GM18502 (cell line): ENCODE measurements at regions not wholly inside any gene's neighbourhood (a gene's known extent, or its start where the extent isn't known, plus 50 kb on each side); places are given as distances from the start of the nearest gene placed in this dataset.

ENCODE experiments used
- ATAC-seq: cut with Tn5 transposase; IDR thresholded peaks from one replicate; pipeline ENCODE4 v1.9.1; 2021; ENCODE audit warnings: mild to moderate bottlenecking; ENCODE audit not compliant: unreplicated experiment, poor library complexity

GRCh38 chr4:125676583-125676982 is 361.8 kb downstream of the FAT4 start:
- ATAC-seq = no peak

DNA sequence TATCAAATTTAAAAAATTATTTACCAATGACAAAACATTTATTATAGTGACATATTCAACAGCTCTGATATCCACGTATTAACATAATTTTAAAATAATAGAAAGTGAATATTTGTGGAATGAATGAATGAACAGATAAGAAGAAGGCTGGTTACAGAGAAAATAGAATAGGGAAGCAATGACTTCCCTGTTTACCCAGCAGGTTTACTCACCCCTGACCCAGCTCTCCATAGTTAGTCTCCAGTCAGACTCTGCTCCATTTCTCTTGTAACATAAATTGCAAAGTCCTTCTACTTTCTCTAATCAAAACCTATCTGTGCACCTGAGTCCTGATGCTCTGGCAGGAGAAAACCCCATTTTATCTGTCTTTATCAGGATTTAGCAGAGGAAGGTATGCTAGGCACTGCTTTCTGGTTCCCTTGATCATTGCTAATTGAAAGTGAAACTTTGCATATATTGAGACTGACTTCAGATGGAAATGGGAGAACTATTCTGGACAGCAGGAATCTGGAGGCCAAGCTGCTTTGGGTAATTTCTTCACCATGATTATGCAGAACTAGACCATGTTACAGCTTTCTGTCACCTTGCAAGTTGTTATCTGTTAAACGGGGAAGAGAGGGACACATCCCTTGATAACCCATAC is 363.0 kb downstream of the FAT4 start:
- no peak for ATAC-seq

DNA sequence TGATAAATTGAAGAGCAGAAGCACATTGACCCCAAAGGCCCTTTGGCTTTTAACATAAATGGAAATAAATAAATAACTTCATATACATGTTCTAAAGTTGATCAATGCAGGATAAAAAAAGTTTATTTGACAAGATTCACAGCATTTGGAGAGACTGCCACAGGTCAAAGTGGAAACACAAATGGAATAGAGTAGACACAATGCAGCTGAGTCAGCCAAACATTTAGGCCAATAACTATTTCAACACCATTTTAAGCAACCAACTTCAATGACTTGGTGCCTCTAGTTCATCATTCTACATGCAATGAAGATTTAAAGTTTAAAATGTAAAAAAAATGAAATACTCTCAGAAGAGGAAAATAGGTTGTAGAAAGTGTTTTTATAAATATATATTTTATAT is 365.2 kb downstream of the FAT4 start:
- no peak for ATAC-seq

GRCh38 chr4:125681240-125681639 is 366.5 kb downstream of the FAT4 start:
- ATAC-seq = peak; percentile 65

- ATAC-seq = no peak
Measured at GRCh38 chr4:125682730-125683129, 368.0 kb downstream of the FAT4 start.

DNA sequence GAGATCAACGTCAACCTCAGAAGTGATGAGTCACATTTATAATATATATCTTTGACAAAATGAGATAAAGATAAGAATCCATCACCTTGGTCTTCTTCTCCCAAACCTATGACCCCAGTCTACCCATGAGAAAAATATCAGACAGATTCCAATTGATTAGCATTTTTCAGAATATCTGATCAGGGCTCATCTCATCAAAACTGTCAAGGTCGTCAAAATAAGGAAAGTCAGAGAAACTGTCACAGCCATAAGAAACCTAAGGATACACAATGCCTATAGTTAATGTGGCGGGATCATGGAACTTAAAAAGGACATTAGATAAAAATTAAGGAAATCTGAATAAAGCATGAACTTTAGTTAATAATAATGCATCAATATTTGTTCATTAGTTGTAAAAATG is 374.1 kb downstream of the FAT4 start:
- ATAC-seq = no peak

DNA sequence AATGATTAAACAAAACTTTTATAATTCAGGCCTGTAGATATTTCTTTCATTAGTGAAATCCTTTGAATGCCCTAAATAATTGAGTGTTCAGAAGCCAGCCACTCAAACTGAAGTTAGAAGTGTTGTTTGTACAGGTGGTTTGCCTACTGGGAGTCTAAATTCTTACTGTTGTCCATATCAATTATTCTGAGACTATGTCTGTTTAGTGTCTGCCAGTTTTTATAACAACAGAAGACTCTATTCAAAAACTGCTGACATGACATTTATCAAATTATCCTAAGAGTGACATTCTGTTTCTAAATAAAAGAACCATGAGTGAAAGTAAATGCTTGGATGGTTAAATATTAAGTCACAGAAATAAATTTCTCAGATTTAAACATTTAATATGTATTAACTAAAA is 375.1 kb downstream of the FAT4 start:
- ATAC-seq = no peak

DNA sequence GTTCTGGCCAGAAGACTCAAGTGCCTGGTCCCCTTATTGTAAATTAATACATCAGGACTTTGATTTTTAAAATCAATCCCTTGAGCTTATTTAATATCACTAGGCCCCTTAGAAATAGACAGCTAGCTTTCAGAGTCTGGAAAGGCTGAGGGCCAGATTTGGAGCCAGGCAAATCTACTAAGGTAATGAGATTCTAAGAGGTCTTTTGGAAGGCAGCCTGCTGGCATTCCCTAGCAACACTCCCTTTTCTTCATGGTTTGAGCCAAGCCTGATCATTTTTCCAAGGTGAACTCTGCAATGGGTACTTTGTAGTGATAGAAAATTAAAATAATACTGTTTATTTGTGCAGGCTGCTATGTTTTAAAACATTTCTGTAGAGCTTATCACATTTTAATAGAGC is 378.5 kb downstream of the FAT4 start:
- no peak for ATAC-seq

DNA sequence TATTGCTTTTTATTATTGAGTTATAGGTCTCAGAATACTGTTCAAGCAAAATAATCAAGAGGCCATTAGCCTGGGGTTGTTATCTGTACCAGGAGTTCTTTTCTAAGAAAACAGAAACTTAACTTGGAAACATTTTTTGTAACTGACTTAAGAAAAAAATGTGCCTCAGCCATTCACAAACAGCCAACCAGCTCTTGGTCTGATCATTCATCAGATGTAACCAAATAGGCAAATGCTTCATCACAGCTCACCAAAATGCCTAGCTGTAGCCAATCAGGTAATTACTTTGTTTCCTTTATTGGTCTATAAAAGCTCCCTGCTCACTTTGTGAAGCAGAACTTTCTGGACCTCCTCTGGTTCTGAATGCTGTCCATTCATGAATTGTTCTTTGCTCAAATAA is 387.7 kb downstream of the FAT4 start:
- no peak for ATAC-seq

DNA sequence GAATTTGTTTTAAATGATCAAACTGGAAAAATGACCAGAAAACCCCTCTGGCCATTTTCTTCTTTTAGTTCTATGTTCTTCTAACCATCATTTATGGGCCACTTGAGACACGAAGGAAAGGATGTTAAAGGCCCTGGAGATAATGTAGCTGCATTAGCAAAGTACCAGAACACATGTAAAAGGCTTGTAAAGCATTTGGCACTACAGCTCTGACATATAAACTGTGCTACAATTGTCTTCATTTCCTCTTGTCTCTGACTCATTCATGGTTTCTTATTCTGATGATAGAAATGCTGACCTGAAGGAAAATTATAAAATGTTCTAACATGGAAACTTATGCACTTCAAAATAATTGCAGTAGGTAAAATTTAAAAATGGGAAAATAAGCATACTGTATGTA is 388.7 kb downstream of the FAT4 start:
- no peak for ATAC-seq

DNA sequence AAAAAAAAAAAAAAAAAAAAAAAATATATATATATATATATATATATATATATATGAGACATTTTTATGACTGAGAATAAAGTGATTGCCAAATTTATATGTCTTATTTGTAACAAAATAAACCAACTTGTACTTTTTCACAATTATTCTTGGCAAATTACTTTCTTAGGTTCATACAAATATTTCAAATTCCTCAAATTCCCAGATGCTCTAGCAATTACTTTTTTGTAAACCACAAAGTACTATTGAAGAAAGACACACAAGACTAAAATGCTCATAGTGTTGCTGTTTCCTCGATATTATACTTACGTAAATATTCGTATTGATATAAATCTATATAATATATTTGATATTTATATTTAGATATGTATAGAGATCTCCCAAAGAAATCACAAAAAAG is 390.0 kb downstream of the FAT4 start:
- ATAC-seq = no peak

DNA sequence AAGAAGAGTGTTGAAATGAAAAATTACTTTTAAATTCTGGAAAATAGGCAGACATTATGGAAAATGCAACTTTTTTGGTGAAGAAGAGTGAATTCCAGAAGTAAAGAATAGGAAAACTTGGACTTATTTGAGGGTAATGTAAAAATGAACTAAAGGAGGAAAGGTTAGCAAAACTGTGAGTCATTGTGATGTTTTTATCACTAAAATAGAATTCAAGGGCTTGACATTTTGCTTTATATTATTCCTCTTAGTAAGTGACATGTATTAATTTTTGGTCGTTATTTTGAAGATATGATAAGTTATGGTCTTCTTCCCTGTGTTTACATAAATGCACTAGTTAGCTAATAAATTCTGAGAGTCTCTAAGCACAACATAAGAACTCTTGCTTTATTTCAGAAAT is 390.9 kb downstream of the FAT4 start:
- ATAC-seq = no peak

DNA sequence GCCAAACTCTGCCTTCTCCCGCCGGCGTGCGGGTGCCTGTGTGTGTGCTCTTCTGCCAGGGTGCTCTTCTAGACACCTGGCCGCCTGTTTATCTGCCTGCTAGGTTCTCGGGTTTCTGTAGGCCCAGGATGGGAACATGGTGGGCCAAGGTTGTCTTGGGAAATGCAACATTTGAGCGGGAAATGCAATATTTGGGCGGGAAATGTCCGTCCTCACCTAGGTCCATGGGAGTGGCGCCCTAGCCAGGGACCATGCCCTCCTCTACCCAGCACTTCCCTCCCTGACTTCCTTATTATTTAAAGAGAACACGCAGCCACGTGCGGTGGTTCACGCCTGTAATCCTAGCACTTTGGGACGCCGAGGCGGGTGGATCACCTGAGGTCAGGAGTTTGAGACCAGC is 392.6 kb downstream of the FAT4 start:
- no peak for ATAC-seq

DNA sequence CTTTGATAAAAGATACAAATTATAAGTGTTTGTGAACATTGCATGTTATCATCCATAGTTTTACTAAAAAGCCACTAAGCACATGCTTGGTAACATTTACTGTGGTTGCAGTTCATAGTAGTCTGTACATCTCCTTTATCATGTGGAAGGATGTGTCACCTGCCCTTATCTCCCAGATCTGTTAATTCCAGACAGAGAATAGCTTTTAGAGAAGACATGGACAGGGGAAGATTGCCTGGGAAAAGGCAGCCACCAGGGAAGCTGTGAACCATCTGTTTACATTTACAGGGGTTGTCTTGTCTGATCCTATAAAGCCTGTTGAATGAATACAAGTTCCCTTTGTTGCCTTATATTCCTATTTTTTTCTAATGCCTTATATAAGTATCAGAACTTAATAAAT is 396.0 kb downstream of the FAT4 start:
- ATAC-seq = no peak

- no peak for ATAC-seq
Measured at GRCh38 chr4:125714049-125714448, 399.3 kb downstream of the FAT4 start.

GRCh38 chr4:125714845-125715244 is 400.1 kb downstream of the FAT4 start:
- no peak for ATAC-seq

DNA sequence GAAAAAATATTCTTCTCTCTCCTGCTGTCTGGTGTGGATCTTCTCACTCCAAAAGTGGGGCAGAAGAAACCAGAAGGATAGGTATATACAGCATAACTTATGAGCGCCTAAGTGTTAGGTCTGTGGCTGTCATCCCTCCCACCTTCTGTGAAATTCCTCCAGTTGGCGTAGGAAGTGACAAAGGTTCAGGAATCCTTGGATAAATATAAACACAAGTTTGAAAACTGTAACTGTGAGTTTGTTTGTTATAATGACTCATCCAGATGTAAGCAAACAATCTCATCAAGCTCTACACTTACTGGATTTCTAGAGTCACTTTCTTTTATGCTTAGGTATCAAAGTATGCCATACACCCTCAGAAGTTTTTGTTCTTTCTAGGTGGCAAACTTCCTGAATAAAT is 405.2 kb downstream of the FAT4 start:
- no peak for ATAC-seq

DNA sequence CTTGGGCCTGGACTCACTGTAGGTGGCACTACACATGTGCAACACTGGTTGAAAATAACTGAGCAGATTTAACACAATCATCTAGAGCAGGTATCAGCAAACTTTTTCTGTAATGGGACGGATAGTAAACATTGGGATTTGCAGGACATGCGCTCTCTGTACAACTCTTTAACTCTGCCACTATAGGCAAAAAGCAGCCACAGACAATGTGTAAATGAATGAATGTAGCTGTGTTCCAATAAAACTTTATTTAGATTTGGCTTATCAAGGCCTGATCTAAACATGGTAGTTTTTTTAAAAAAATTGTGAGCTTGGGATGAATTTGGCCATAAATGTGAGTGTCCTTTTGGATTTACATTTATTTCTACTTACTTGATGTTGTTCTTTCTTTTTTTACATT is 407.3 kb downstream of the FAT4 start:
- ATAC-seq = no peak

- ATAC-seq = no peak
Measured at GRCh38 chr4:125725957-125726525, 411.3 kb downstream of the FAT4 start.

- ATAC-seq = no peak
Measured at GRCh38 chr4:125727931-125728330, 413.2 kb downstream of the FAT4 start.

DNA sequence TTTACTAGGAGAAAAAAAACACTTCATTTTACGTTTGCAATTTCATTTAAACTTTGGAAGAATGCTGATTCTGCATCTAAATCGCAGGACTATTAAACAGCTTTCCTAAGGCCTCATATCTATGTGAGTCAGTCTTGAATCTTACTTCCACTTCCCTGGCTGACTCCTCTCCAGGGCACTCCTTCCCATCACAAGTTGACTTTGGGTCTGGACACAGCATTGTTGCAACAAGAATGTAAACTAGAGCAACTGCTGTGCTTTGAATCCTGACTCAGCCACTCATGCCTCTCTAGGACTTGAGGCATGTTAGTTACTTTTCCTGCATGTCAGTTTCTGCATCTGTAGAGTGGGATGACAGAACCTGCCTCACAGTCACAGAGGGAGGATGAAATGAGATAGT is 413.8 kb downstream of the FAT4 start:
- no peak for ATAC-seq

DNA sequence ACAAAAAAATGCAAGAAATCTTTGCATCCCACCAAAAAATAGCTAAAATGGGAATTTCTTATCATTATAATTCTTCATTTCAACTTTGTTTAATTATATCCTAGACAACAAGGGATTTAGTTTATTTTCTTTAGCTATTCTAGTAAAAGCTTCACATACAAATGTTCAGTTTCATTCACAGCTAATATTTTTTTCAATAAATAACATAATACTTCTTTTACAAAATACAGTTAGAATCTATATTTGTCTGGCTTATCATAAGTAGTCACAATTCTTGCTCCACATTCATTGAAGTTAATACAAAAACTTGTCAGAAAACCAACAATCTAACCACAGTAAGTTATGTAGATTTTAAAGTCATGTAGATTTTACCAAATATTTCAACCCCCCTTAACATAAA is 414.4 kb downstream of the FAT4 start:
- no peak for ATAC-seq

DNA sequence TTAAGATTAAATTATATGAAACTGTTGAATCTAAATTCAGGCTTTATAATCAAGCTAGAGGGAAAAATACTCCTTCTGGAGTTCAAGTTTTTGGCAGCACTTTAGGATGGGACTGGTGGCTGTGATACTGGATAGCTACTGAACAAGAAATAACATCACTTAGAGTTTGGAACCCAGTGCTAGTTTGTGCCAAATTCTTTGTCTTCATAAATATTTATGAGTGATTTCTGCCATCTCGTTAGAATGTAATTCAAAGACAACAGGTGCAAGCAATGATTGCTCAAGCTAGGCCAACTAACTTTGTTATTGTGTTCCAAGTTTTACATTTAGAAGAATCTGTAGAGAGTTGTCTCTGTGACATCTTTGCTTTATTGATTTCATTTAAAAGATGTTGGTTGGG is 417.9 kb downstream of the FAT4 start:
- ATAC-seq = no peak
